ENCODE measurements at regions not wholly inside any gene's neighbourhood (a gene's known extent, or its start where the extent isn't known, plus 50 kb on each side); places are given as distances from the start of the nearest gene placed in this dataset.

- TF ChIP-seq CTCF (IDR thresholded peaks at IDR 0.05) (no peak), POLR2A (IDR thresholded peaks at IDR 0.05) (no peak)
These were observed 84.9 kb downstream of the CYB561 start for GRCh38 chr17:63361182-63361581.

All from uterus (tissue), 2 donors.